Sigmoid colon (tissue), 4 donors: ENCODE measurements at regions not wholly inside any gene's neighbourhood (a gene's known extent, or its start where the extent isn't known, plus 50 kb on each side); places are given as distances from the start of the nearest gene placed in this dataset.
A peak's percentile ranks its signal among the peaks of the same experiment; 100 is the strongest.

Experiments used
- CTCF ChIP-seq, 4 experiments: fragments of 450-650 bp in 3 of 4; fragments of 200-600 bp in 1 of 4; IDR thresholded peaks; one replicate each; pipeline ENCODE4 v1.5.1; 2016 to 2019; ENCODE audit warnings: antibody characterized with exemption in 4 of 4, mild to moderate bottlenecking in 3 of 4, moderate library complexity in 2 of 4
- POLR2AphosphoS5 ChIP-seq, 4 donors: sonication (generic); formaldehyde crosslinking; IDR thresholded peaks; one replicate each; pipeline ENCODE4 v1.6.1; 2017; ENCODE audit warnings: antibody characterized with exemption in 4 of 4

- no peak for TF ChIP-seq CTCF (IDR thresholded peaks at IDR 0.05)
- TF ChIP-seq POLR2AphosphoS5 (IDR thresholded peaks at IDR 0.05), result peak in 2 of 4 donors; percentile 6 to 7
Measured at GRCh38 chr3:154023148-154023547, 98.0 kb upstream of the ARHGEF26 start.
